ENCODE measurements at regions not wholly inside any gene's neighbourhood (a gene's known extent, or its start where the extent isn't known, plus 50 kb on each side); places are given as distances from the start of the nearest gene placed in this dataset.

DNA sequence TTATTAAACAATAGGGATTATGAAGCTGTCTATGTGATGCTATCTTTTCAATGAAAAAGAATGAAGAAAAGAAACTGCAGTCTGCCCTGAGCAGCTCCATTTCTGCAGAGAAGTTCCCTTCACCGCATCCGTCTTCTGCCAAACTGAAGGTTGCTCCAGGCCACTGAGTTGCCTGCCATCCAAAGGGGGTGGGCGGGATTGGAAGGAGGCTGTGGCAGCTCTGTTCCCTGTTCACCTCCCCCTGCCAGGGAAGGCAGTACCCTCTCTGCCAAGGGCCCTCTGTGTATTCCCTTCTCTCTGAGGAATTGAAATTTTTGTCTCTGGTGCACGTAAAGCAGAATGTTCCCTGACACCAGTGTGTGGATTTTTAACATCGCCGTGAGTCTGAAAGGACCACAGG, 243.1 kb upstream of the GHITM start:
- no peak overlapping the region for H4K91ac ChIP-seq (ENCODE audit: low read depth, low read length)
- H3K14ac ChIP-seq (ENCODE audit: low read length) = no peak overlapping the region
- no peak for DNase-seq
- H4K12ac ChIP-seq (ENCODE audit: low read depth, low read length) = no peak overlapping the region
- no peak overlapping the region for H4K8ac ChIP-seq (ENCODE audit: low read depth, low read length)
- WGBS (ENCODE audit: extremely low coverage, insufficient coverage, insufficient read length) = no CpG with 5 or more reads among the region's 6 CpGs
- no peak overlapping the region for H3K27ac ChIP-seq (ENCODE audit: low read depth, low read length)
- H3K4me2 ChIP-seq (ENCODE audit: low read length) = no peak overlapping the region
- no peak overlapping the region for H3K23ac ChIP-seq (ENCODE audit: low read length)
- no peaks in the 10 kb centered on the region for H3K36me3 ChIP-seq (ENCODE audit: control insufficient read depth in 1 of 2, insufficient read depth in 2 of 2, low read length in 2 of 2)
- H2AFZ ChIP-seq (ENCODE audit: insufficient read depth, low read length, poor library complexity) = no peak overlapping the region
- H3K9me3 ChIP-seq (ENCODE audit: insufficient read depth, low read depth, low read length) = peaks cover 1% of the 10 kb centered on the region
- H3K79me1 ChIP-seq (ENCODE audit: low read length) = no peaks in the 10 kb centered on the region
- no peaks in the 10 kb centered on the region for H3K27me3 ChIP-seq (ENCODE audit: insufficient read depth, low read length)
- no peaks in the 10 kb centered on the region for H3K79me2 ChIP-seq (ENCODE audit: control insufficient read depth, insufficient read depth, low read length, poor library complexity)
- H2BK120ac ChIP-seq (ENCODE audit: insufficient read depth, low read length, poor library complexity) = no peak overlapping the region
- no peak overlapping the region for H2AK5ac ChIP-seq (ENCODE audit: low read length)
- H3K4ac ChIP-seq (ENCODE audit: low read depth, low read length) = no peak overlapping the region
- H3K18ac ChIP-seq (ENCODE audit: low read length) = no peak overlapping the region
- H2BK5ac ChIP-seq (ENCODE audit: low read depth, low read length, poor library complexity) = no peak overlapping the region
- no peak overlapping the region for H3K4me3 ChIP-seq (ENCODE audit: low read depth, low read length)
- H3K9ac ChIP-seq (ENCODE audit: low read length) = no peak overlapping the region
- no peaks in the 10 kb centered on the region for H3K4me1 ChIP-seq (ENCODE audit: control insufficient read depth in 1 of 2, insufficient read depth in 2 of 2, low read length in 2 of 2)
- no peak overlapping the region for H2BK12ac ChIP-seq (ENCODE audit: low read length)

DNA sequence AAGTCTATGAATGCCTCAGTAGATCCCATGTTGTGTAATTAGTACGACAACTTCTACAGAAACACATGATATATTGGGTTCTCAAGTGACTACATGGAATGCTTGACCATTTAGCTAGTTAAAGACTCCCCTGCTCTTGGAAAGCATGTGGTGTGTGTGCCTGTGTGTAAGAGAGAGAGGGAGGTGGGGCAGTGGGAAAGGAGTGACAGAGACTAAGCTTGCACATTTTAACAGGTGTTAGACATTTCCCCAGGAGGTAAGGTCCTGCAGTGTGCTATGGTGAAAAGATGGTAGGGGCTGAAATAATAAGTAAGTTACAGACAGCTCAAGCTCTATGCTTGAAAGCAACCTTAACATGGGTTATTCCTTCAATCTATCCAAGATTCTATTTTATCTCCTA, 241.7 kb upstream of the GHITM start:
- Histone ChIP-seq H3K18ac (ENCODE audit: low read length) (no peak overlapping the region), H2BK12ac (ENCODE audit: low read length) (no peak overlapping the region), H3K14ac (ENCODE audit: low read length) (no peak overlapping the region), H2BK120ac (ENCODE audit: insufficient read depth, low read length, poor library complexity) (no peak overlapping the region), H3K9ac (ENCODE audit: low read length) (no peak overlapping the region), H2BK5ac (ENCODE audit: low read depth, low read length, poor library complexity) (no peak overlapping the region), H3K79me1 (ENCODE audit: low read length) (no peaks in the 10 kb centered on the region), H2AK5ac (ENCODE audit: low read length) (no peak overlapping the region), H3K79me2 (ENCODE audit: control insufficient read depth, insufficient read depth, low read length, poor library complexity) (no peaks in the 10 kb centered on the region), H3K27me3 (ENCODE audit: insufficient read depth, low read length) (no peaks in the 10 kb centered on the region), H3K36me3 (ENCODE audit: control insufficient read depth in 1 of 2, insufficient read depth in 2 of 2, low read length in 2 of 2) (no peaks in the 10 kb centered on the region), H4K8ac (ENCODE audit: low read depth, low read length) (no peak overlapping the region), H4K91ac (ENCODE audit: low read depth, low read length) (no peak overlapping the region), H3K4me2 (ENCODE audit: low read length) (no peak overlapping the region), H4K12ac (ENCODE audit: low read depth, low read length) (no peak overlapping the region), H3K4ac (ENCODE audit: low read depth, low read length) (no peak overlapping the region), H3K4me1 (ENCODE audit: control insufficient read depth in 1 of 2, insufficient read depth in 2 of 2, low read length in 2 of 2) (no peaks in the 10 kb centered on the region), H3K27ac (ENCODE audit: low read depth, low read length) (no peak overlapping the region), H3K4me3 (ENCODE audit: low read depth, low read length) (no peak overlapping the region), H3K9me3 (ENCODE audit: insufficient read depth, low read depth, low read length) (peaks cover 1% of the 10 kb centered on the region), H3K23ac (ENCODE audit: low read length) (no peak overlapping the region), H2AFZ (ENCODE audit: insufficient read depth, low read length, poor library complexity) (no peak overlapping the region)
- DNase-seq = no peak
- WGBS (ENCODE audit: extremely low coverage, insufficient coverage, insufficient read length) = no CpG with 5 or more reads among the region's 1 CpG

DNA sequence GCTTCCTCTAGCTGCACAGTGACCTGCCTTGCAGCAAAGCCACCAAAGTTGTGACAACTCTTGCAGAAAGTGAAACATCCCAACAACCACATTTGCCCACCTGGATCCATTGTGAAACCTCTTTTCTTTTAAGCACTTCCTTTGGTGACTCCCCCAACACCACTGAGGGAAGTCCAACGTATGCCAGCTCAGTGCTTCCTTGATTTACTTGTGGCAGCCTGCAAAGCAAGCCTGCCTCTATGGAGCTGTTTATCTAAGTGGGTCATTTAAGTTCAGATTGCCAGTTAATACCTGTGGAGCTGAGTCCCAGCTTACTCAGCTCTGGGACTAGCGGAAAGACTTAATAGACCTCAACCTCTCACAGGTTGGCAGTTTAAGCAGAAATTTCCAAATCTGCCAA, 230.8 kb upstream of the GHITM start:
- Histone ChIP-seq H3K23ac (ENCODE audit: low read length) (no peak overlapping the region), H3K4ac (ENCODE audit: low read depth, low read length) (no peak overlapping the region), H3K4me3 (ENCODE audit: low read depth, low read length) (no peak overlapping the region), H3K9ac (ENCODE audit: low read length) (no peak overlapping the region), H2BK120ac (ENCODE audit: insufficient read depth, low read length, poor library complexity) (no peak overlapping the region), H2AK5ac (ENCODE audit: low read length) (no peak overlapping the region), H3K36me3 (ENCODE audit: control insufficient read depth in 1 of 2, insufficient read depth in 2 of 2, low read length in 2 of 2) (no peaks in the 10 kb centered on the region), H2BK12ac (ENCODE audit: low read length) (no peak overlapping the region), H3K4me2 (ENCODE audit: low read length) (no peak overlapping the region), H3K79me1 (ENCODE audit: low read length) (no peaks in the 10 kb centered on the region), H4K12ac (ENCODE audit: low read depth, low read length) (no peak overlapping the region), H2AFZ (ENCODE audit: insufficient read depth, low read length, poor library complexity) (no peak overlapping the region), H4K8ac (ENCODE audit: low read depth, low read length) (no peak overlapping the region), H3K79me2 (ENCODE audit: control insufficient read depth, insufficient read depth, low read length, poor library complexity) (no peaks in the 10 kb centered on the region), H3K9me3 (ENCODE audit: insufficient read depth, low read depth, low read length) (peaks cover 1% of the 10 kb centered on the region), H3K27ac (ENCODE audit: low read depth, low read length) (no peak overlapping the region), H3K4me1 (ENCODE audit: control insufficient read depth in 1 of 2, insufficient read depth in 2 of 2, low read length in 2 of 2) (no peaks in the 10 kb centered on the region), H3K18ac (ENCODE audit: low read length) (no peak overlapping the region), H3K27me3 (ENCODE audit: insufficient read depth, low read length) (no peaks in the 10 kb centered on the region), H2BK5ac (ENCODE audit: low read depth, low read length, poor library complexity) (no peak overlapping the region), H4K91ac (ENCODE audit: low read depth, low read length) (no peak overlapping the region), H3K14ac (ENCODE audit: low read length) (no peak overlapping the region)
- no CpG with 5 or more reads among the region's 2 CpGs for WGBS (ENCODE audit: extremely low coverage, insufficient coverage, insufficient read length)
- no peak for DNase-seq

DNA sequence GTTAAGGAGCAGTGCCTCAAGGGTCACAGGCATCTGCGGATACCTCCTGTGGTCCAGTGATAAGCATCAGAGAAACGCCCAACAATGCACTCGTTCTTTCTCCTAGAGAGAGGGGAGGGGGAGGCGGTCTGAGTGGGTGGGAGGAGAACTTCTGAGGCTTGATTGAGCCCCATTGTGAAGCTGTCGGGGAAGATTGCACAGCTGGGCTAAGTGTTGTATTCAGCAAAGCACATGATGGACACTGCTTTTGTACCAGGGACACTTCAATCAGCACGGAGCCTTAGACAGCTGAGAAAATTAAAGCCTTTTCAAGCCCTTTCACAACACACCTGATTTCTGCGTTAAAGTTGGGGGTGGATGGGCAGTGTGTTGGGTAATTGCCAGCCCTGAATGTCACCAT, 230.3 kb upstream of the GHITM start:
- Histone ChIP-seq H4K8ac (ENCODE audit: low read depth, low read length) (no peak overlapping the region), H2AFZ (ENCODE audit: insufficient read depth, low read length, poor library complexity) (no peak overlapping the region), H2AK5ac (ENCODE audit: low read length) (no peak overlapping the region), H3K23ac (ENCODE audit: low read length) (no peak overlapping the region), H3K4me1 (ENCODE audit: control insufficient read depth in 1 of 2, insufficient read depth in 2 of 2, low read length in 2 of 2) (no peaks in the 10 kb centered on the region), H3K27me3 (ENCODE audit: insufficient read depth, low read length) (no peaks in the 10 kb centered on the region), H3K14ac (ENCODE audit: low read length) (no peak overlapping the region), H2BK120ac (ENCODE audit: insufficient read depth, low read length, poor library complexity) (no peak overlapping the region), H3K9ac (ENCODE audit: low read length) (no peak overlapping the region), H3K79me2 (ENCODE audit: control insufficient read depth, insufficient read depth, low read length, poor library complexity) (no peaks in the 10 kb centered on the region), H4K91ac (ENCODE audit: low read depth, low read length) (no peak overlapping the region), H3K27ac (ENCODE audit: low read depth, low read length) (no peak overlapping the region), H3K9me3 (ENCODE audit: insufficient read depth, low read depth, low read length) (peaks cover 1% of the 10 kb centered on the region), H3K4me3 (ENCODE audit: low read depth, low read length) (no peak overlapping the region), H3K79me1 (ENCODE audit: low read length) (no peaks in the 10 kb centered on the region), H3K4me2 (ENCODE audit: low read length) (no peak overlapping the region), H2BK12ac (ENCODE audit: low read length) (no peak overlapping the region), H4K12ac (ENCODE audit: low read depth, low read length) (no peak overlapping the region), H3K18ac (ENCODE audit: low read length) (no peak overlapping the region), H2BK5ac (ENCODE audit: low read depth, low read length, poor library complexity) (no peak overlapping the region), H3K4ac (ENCODE audit: low read depth, low read length) (no peak overlapping the region), H3K36me3 (ENCODE audit: control insufficient read depth in 1 of 2, insufficient read depth in 2 of 2, low read length in 2 of 2) (no peaks in the 10 kb centered on the region)
- DNase-seq = no peak
- WGBS (ENCODE audit: extremely low coverage, insufficient coverage, insufficient read length) = no CpG with 5 or more reads among the region's 7 CpGs
